HUDEP-2 (cell line): ENCODE measurements at regions not wholly inside any gene's neighbourhood (a gene's known extent, or its start where the extent isn't known, plus 50 kb on each side); places are given as distances from the start of the nearest gene placed in this dataset.

Source experiments
- DNase-seq, 76 experiments: peaks; one replicate each; lab custom pipeline; 2025; ENCODE audit not compliant: unreplicated experiment in 76 of 76; lab: John Stamatoyannopoulos, UW

- DNase-seq: no peak
Measured at GRCh38 chr19:5218963-5219530, 121.6 kb downstream of the PTPRS start.

GRCh38 chr19:5218255-5218855 is 122.3 kb downstream of the PTPRS start:
- DNase-seq: no peak

GRCh38 chr19:5217171-5217570 is 123.4 kb downstream of the PTPRS start:
- no peak for DNase-seq

- DNase-seq: no peak
Measured at GRCh38 chr19:5216141-5216847, 124.3 kb downstream of the PTPRS start.

GRCh38 chr19:5215431-5215830 is 125.2 kb downstream of the PTPRS start:
- no peak for DNase-seq

- DNase-seq: no peak
Measured at GRCh38 chr19:5214902-5215301, 125.7 kb downstream of the PTPRS start.

GRCh38 chr19:5214371-5214770 is 126.2 kb downstream of the PTPRS start:
- DNase-seq: no peak

- no peak for DNase-seq
Measured at GRCh38 chr19:5213667-5214066, 126.9 kb downstream of the PTPRS start.

GRCh38 chr19:5212101-5212500 is 128.5 kb downstream of the PTPRS start:
- no peak for DNase-seq

- no peak for DNase-seq
Measured at GRCh38 chr19:5211217-5211822, 129.3 kb downstream of the PTPRS start.

- DNase-seq: no peak
Measured at GRCh38 chr19:5210556-5210955, 130.1 kb downstream of the PTPRS start.

- no peak for DNase-seq
Measured at GRCh38 chr19:5207806-5208205, 132.8 kb downstream of the PTPRS start.

GRCh38 chr19:5206751-5207075 is 133.9 kb downstream of the PTPRS start:
- no peak for DNase-seq

- no peak for DNase-seq
Measured at GRCh38 chr19:5205937-5206750, 134.5 kb downstream of the PTPRS start.

- no peak for DNase-seq
Measured at GRCh38 chr19:5205381-5205780, 135.2 kb downstream of the PTPRS start.

GRCh38 chr19:5204212-5204611 is 136.4 kb downstream of the PTPRS start:
- no peak for DNase-seq
